ENCODE measurements at regions not wholly inside any gene's neighbourhood (a gene's known extent, or its start where the extent isn't known, plus 50 kb on each side); places are given as distances from the start of the nearest gene placed in this dataset.

GRCh38 chr21:25422610-25423608 is 184.4 kb downstream of the MRPL39 start:
- no peak for DNase-seq

GRCh38 chr21:25421321-25422028 is 185.8 kb downstream of the MRPL39 start:
- peak; percentile 31 for DNase-seq

GRCh38 chr21:25420831-25421230 is 186.4 kb downstream of the MRPL39 start:
- no peak for DNase-seq

- no peak for DNase-seq
Observed at GRCh38 chr21:25416669-25417068, 190.6 kb downstream of the MRPL39 start.

GRCh38 chr21:25412100-25412499 is 195.2 kb downstream of the MRPL39 start:
- no peak for DNase-seq

- DNase-seq = no peak
Observed at GRCh38 chr21:25409978-25410377, 197.3 kb downstream of the MRPL39 start.

- no peak for DNase-seq
Observed at GRCh38 chr21:25408666-25409065, 198.6 kb downstream of the MRPL39 start.

- DNase-seq = no peak
Observed at GRCh38 chr21:25406887-25407579, 200.2 kb downstream of the MRPL39 start.

- DNase-seq = no peak
Observed at GRCh38 chr21:25405984-25406383, 201.3 kb downstream of the MRPL39 start.

- DNase-seq = no peak
Observed at GRCh38 chr21:25402134-25402961, 204.9 kb downstream of the MRPL39 start.

GRCh38 chr21:25400427-25400826 is 206.9 kb downstream of the MRPL39 start:
- no peak for DNase-seq

- no peak for DNase-seq
Observed at GRCh38 chr21:25398630-25399029, 208.7 kb downstream of the MRPL39 start.

- no peak for DNase-seq
Observed at GRCh38 chr21:25396135-25396711, 211.1 kb downstream of the MRPL39 start.

- no peak for DNase-seq
Observed at GRCh38 chr21:25391777-25392176, 215.5 kb downstream of the MRPL39 start.

GRCh38 chr21:25390701-25391100 is 216.6 kb downstream of the MRPL39 start:
- DNase-seq = no peak

- no peak for DNase-seq
Observed at GRCh38 chr21:25387665-25388064, 219.6 kb downstream of the MRPL39 start.

GRCh38 chr21:25385911-25386474 is 221.3 kb downstream of the MRPL39 start:
- DNase-seq = peak; percentile 80

- no peak for DNase-seq
Observed at GRCh38 chr21:25385341-25385740, 221.9 kb downstream of the MRPL39 start.

- no peak for DNase-seq
Observed at GRCh38 chr21:25384782-25385181, 222.5 kb downstream of the MRPL39 start.

- DNase-seq = no peak
Observed at GRCh38 chr21:25383545-25383944, 223.7 kb downstream of the MRPL39 start.

- no peak for DNase-seq
Observed at GRCh38 chr21:25381936-25382452, 225.3 kb downstream of the MRPL39 start.

Measured in NCI-H2029 treated with DMSO at 0.1 percent for 48 hours (cell line).